HFFc6 (cell line): ENCODE measurements at regions not wholly inside any gene's neighbourhood (a gene's known extent, or its start where the extent isn't known, plus 50 kb on each side); places are given as distances from the start of the nearest gene placed in this dataset.

Experiments
- DNase-seq: peaks from one replicate; pipeline ENCODE4 v3.0.0-alpha.2; 2018
- H3K27ac Mint-ChIP-seq: 2 replicates; pipeline ENCODE4 v1.8.0; 2020; ENCODE audit warnings: mild to moderate bottlenecking, mixed read lengths
- H3K27me3 Mint-ChIP-seq: 2 replicates; pipeline ENCODE4 v1.8.0; 2021; ENCODE audit warnings: mild to moderate bottlenecking, moderate library complexity, mixed read lengths; ENCODE audit not compliant: insufficient read depth
- H3K36me3 Mint-ChIP-seq: 2 replicates; pipeline ENCODE4 v1.8.0; 2021; ENCODE audit warnings: low read depth, mixed read lengths
- H3K4me1 Mint-ChIP-seq: 2 replicates; pipeline ENCODE4 v1.8.0; 2020; ENCODE audit warnings: low read depth, mixed read lengths
- H3K4me3 Mint-ChIP-seq: 2 replicates; pipeline ENCODE4 v1.8.0; 2020; ENCODE audit warnings: mild to moderate bottlenecking, moderate library complexity, mixed read lengths
- H3K9me3 Mint-ChIP-seq: 2 replicates; pipeline ENCODE4 v1.8.0; 2020; ENCODE audit warnings: mild to moderate bottlenecking, mixed read lengths
- CTCF ChIP-seq: fragments of 200-600 bp; sonication (generic); IDR thresholded peaks from 2 replicates; pipeline ENCODE4 v1.5.0; 2021; ENCODE audit warnings: antibody characterized with exemption, mild to moderate bottlenecking

GRCh38 chr14:36465178-36465577 lies 54.9 kb downstream of the NKX2-1 start:
- DNase-seq = no peak
- Mint-ChIP-seq H3K36me3 (no peaks in the 10 kb centered on the region), H3K9me3 (no peaks in the 10 kb centered on the region), H3K4me3 (no peak overlapping the region), H3K27ac (no peak overlapping the region), H3K27me3 (peaks cover 3% of the 10 kb centered on the region; the same call in 1 of the 2 replicates), H3K4me1 (no peaks in the 10 kb centered on the region)
- TF ChIP-seq CTCF = no peak

GRCh38 chr14:36462890-36463289 lies 57.1 kb downstream of the NKX2-1 start:
- TF ChIP-seq CTCF = no peak
- no peak overlapping the region for H3K4me3 Mint-ChIP-seq
- no peak for DNase-seq
- H3K27ac Mint-ChIP-seq = no peak overlapping the region
- H3K27me3 Mint-ChIP-seq = peaks cover 5% of the 10 kb centered on the region
- H3K36me3 Mint-ChIP-seq = no peaks in the 10 kb centered on the region
- no peaks in the 10 kb centered on the region for H3K9me3 Mint-ChIP-seq
- H3K4me1 Mint-ChIP-seq = no peaks in the 10 kb centered on the region

GRCh38 chr14:36455241-36455627 lies 64.8 kb downstream of the NKX2-1 start:
- Mint-ChIP-seq H3K4me1 (no peaks in the 10 kb centered on the region), H3K4me3 (no peak overlapping the region), H3K27me3 (peaks cover 2% of the 10 kb centered on the region), H3K36me3 (no peaks in the 10 kb centered on the region), H3K27ac (no peak overlapping the region), H3K9me3 (no peaks in the 10 kb centered on the region)
- DNase-seq = no peak
- TF ChIP-seq CTCF = no peak

GRCh38 chr14:36454599-36455240 lies 65.3 kb downstream of the NKX2-1 start:
- no peak for DNase-seq

GRCh38 chr14:36452860-36453259 lies 67.2 kb downstream of the NKX2-1 start:
- H3K9me3 Mint-ChIP-seq = no peaks in the 10 kb centered on the region
- no peaks in the 10 kb centered on the region for H3K4me1 Mint-ChIP-seq
- H3K36me3 Mint-ChIP-seq = no peaks in the 10 kb centered on the region
- H3K27me3 Mint-ChIP-seq = no peaks in the 10 kb centered on the region; the same call in 1 of the 2 replicates
- no peak for TF ChIP-seq CTCF
- DNase-seq = no peak
- H3K27ac Mint-ChIP-seq = no peak overlapping the region
- no peak overlapping the region for H3K4me3 Mint-ChIP-seq

More at GRCh38 chr14:36454599-36455240, 65.3 kb downstream of the NKX2-1 start:
- no peaks in the 10 kb centered on the region for H3K9me3 Mint-ChIP-seq
- H3K36me3 Mint-ChIP-seq = no peaks in the 10 kb centered on the region
- H3K27me3 Mint-ChIP-seq = no peaks in the 10 kb centered on the region; the same call in 1 of the 2 replicates
- no peaks in the 10 kb centered on the region for H3K4me1 Mint-ChIP-seq
- H3K27ac Mint-ChIP-seq = no peak overlapping the region
- no peak overlapping the region for H3K4me3 Mint-ChIP-seq
- no peak for TF ChIP-seq CTCF
